ENCODE measurements at regions not wholly inside any gene's neighbourhood (a gene's known extent, or its start where the extent isn't known, plus 50 kb on each side); places are given as distances from the start of the nearest gene placed in this dataset.

DNA sequence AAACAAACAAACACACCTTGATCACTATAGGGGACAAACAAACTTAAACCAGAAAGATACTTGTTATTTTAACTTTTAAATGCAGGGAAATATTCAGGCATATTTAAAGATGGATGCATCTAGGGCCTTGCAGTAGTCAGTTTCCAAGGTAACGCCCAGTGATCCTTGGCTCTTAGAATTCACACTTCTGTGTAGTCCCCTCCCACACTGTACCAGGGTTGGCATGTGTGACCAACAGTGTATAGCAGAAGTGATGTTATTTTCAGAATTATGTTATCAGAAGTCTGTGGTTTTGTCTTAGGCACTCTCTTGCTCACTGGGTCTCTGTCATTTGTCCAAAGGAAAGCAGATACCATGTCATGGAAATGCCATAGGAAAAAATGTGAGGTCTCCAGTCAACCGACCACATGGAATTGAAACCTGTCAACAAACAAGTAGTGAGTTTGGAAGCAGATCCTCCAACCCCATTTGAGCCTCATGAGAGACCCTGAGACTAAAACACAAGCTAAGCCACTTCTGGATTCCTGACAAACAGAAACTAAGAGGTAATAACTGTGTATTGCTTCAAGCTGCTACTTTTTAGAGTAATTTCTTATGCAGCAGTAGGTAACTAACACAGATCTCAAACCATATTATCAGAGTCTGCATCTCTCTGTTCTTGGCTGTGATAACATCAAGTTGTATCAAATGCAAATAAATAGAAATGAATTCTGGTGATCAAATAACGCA is 670.3 kb downstream of the KCTD8 start:
- Histone ChIP-seq H3K9ac (ENCODE audit: insufficient read length) (no peak overlapping the region), H3K9me3 (ENCODE audit: low read depth, low read length) (no peaks in the 10 kb centered on the region), H3K36me3 (ENCODE audit: insufficient read depth, low read length) (no peaks in the 10 kb centered on the region), H3K27ac (no peak overlapping the region), H3K4me3 (no peak overlapping the region)
- no peak for DNase-seq (ENCODE audit: low read depth, low spot score)
- no peak for TF ChIP-seq POLR2AphosphoS5 (IDR thresholded peaks at IDR 0.05; ENCODE audit: borderline replicate concordance, low read depth, low read length)

- no peak for DNase-seq (ENCODE audit: low read depth, low spot score)
- Histone ChIP-seq H3K27ac (no peak overlapping the region), H3K36me3 (ENCODE audit: insufficient read depth, low read length) (no peaks in the 10 kb centered on the region), H3K9ac (ENCODE audit: insufficient read length) (no peak overlapping the region), H3K4me3 (no peak overlapping the region), H3K9me3 (ENCODE audit: low read depth, low read length) (no peaks in the 10 kb centered on the region)
- TF ChIP-seq FOXP2 (optimal IDR thresholded peaks at IDR 0.05; ENCODE audit: control extremely low read depth, extremely low read length, insufficient read depth) (no peak), POLR2AphosphoS5 (IDR thresholded peaks at IDR 0.05; ENCODE audit: borderline replicate concordance, low read depth, low read length) (no peak), EZH2 (IDR thresholded peaks at IDR 0.05) (no peak)
Measured at GRCh38 chr4:43781125-43781524, 667.5 kb downstream of the KCTD8 start.

DNA sequence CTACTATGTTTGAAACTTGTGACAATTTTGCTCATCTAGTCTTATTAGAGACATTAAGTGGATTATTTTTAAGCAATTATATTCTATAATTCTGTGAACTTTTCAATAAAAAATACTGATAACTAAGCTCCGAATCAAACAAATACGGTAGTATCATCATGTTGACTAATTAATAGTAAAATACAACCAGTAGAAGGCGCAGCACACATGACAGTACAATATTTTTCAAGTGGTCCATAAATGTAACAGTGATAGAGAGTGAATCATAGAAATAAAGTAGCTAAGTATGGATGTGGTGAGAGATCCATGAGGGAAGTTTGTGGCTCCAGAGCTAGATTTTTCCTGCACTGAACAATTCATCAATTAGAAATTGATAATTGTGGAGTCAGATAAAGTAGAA is 666.2 kb downstream of the KCTD8 start:
- Histone ChIP-seq H3K9ac (ENCODE audit: insufficient read length) (no peak overlapping the region), H3K9me3 (ENCODE audit: low read depth, low read length) (no peaks in the 10 kb centered on the region), H3K4me3 (no peak overlapping the region), H3K36me3 (ENCODE audit: insufficient read depth, low read length) (no peaks in the 10 kb centered on the region), H3K27ac (no peak overlapping the region)
- no peak for TF ChIP-seq EZH2 (IDR thresholded peaks at IDR 0.05)
- TF ChIP-seq FOXP2 (optimal IDR thresholded peaks at IDR 0.05; ENCODE audit: control extremely low read depth, extremely low read length, insufficient read depth) = no peak
- no peak for TF ChIP-seq POLR2AphosphoS5 (IDR thresholded peaks at IDR 0.05; ENCODE audit: borderline replicate concordance, low read depth, low read length)
- no peak for DNase-seq (ENCODE audit: low read depth, low spot score)

DNA sequence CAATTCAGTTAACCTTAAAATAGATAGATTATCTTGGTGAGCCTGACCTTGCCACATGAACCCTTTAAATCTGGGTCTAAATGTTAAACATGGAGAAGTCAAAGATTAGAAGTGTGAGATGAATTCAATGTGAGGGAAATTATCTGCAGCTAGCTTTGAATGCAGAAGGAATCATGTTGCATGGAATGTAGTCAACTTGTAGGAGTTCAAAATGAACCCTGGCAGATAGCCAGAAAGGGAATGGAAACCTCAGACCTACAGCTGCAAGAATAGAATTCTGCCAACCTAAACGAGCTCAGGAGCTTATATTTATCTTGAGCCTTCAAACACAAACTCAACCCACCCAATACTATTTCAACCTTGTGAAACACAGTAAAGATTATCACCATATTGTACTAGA is 632.5 kb downstream of the KCTD8 start:
- no peak for TF ChIP-seq FOXP2 (optimal IDR thresholded peaks at IDR 0.05; ENCODE audit: control extremely low read depth, extremely low read length, insufficient read depth)
- TF ChIP-seq EZH2 (IDR thresholded peaks at IDR 0.05) = no peak
- TF ChIP-seq POLR2AphosphoS5 (IDR thresholded peaks at IDR 0.05; ENCODE audit: borderline replicate concordance, low read depth, low read length) = no peak
- Histone ChIP-seq H3K27ac (no peak overlapping the region), H3K4me3 (no peak overlapping the region), H3K9ac (ENCODE audit: insufficient read length) (no peak overlapping the region), H3K36me3 (ENCODE audit: insufficient read depth, low read length) (no peaks in the 10 kb centered on the region), H3K9me3 (ENCODE audit: low read depth, low read length) (no peaks in the 10 kb centered on the region)
- DNase-seq (ENCODE audit: low read depth, low spot score) = no peak

- no peak overlapping the region for H3K4me3 ChIP-seq
- H3K36me3 ChIP-seq (ENCODE audit: insufficient read depth, low read length) = no peaks in the 10 kb centered on the region
- H3K27ac ChIP-seq = no peak overlapping the region
- no peak for DNase-seq (ENCODE audit: low read depth, low spot score)
- H3K9ac ChIP-seq (ENCODE audit: insufficient read length) = no peak overlapping the region
- no peak for TF ChIP-seq EZH2 (IDR thresholded peaks at IDR 0.05)
- no peak for TF ChIP-seq POLR2AphosphoS5 (IDR thresholded peaks at IDR 0.05; ENCODE audit: borderline replicate concordance, low read depth, low read length)
- no peak for TF ChIP-seq FOXP2 (optimal IDR thresholded peaks at IDR 0.05; ENCODE audit: control extremely low read depth, extremely low read length, insufficient read depth)
- H3K9me3 ChIP-seq (ENCODE audit: low read depth, low read length) = no peaks in the 10 kb centered on the region
Measured at GRCh38 chr4:43822621-43823020, 626.0 kb downstream of the KCTD8 start.

DNA sequence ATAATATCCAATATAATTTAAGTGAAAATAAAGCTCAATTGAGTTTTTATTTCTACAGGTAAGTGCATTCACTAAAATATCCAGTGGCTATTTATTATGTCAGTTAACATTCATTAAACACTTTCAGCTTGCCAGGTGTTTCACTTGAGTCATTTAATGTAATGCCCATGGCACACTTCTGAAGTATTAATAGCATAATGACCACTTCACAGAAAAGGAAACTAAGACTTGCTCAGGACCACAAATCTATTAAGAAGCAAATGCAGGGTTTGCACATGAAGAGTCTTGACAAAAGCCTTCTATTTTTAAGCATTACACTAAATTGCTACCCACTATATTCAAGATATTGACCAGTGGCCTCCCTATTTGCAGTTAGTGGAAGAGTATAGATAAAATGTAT is 612.7 kb downstream of the KCTD8 start:
- no peaks in the 10 kb centered on the region for H3K9me3 ChIP-seq (ENCODE audit: low read depth, low read length)
- no peak for DNase-seq (ENCODE audit: low read depth, low spot score)
- H3K4me3 ChIP-seq = no peak overlapping the region
- no peak overlapping the region for H3K27ac ChIP-seq
- TF ChIP-seq EZH2 (IDR thresholded peaks at IDR 0.05) = no peak
- no peak for TF ChIP-seq POLR2AphosphoS5 (IDR thresholded peaks at IDR 0.05; ENCODE audit: borderline replicate concordance, low read depth, low read length)
- TF ChIP-seq FOXP2 (optimal IDR thresholded peaks at IDR 0.05; ENCODE audit: control extremely low read depth, extremely low read length, insufficient read depth) = no peak
- H3K36me3 ChIP-seq (ENCODE audit: insufficient read depth, low read length) = no peaks in the 10 kb centered on the region
- no peak overlapping the region for H3K9ac ChIP-seq (ENCODE audit: insufficient read length)

DNA sequence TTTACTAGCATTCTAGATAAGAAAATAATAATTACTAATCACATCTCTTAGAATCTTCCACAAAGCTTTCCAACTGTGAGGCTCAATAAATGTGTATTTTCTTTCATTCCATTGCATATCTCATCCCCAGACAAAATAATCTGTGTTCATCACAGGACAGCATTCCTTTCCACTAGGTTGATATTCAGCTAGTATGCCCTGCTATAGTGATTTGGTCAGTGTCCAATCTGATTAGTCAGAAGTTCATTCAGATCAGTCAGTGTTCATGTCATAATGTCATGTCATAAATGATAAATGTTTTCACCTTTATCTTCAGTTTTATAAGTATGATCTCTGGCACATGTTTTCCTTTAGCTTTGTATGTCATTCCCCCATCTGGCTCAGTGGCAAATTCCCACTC is 611.4 kb downstream of the KCTD8 start:
- Histone ChIP-seq H3K9ac (ENCODE audit: insufficient read length) (no peak overlapping the region), H3K4me3 (no peak overlapping the region), H3K36me3 (ENCODE audit: insufficient read depth, low read length) (no peaks in the 10 kb centered on the region), H3K27ac (no peak overlapping the region), H3K9me3 (ENCODE audit: low read depth, low read length) (no peaks in the 10 kb centered on the region)
- no peak for TF ChIP-seq EZH2 (IDR thresholded peaks at IDR 0.05)
- no peak for TF ChIP-seq FOXP2 (optimal IDR thresholded peaks at IDR 0.05; ENCODE audit: control extremely low read depth, extremely low read length, insufficient read depth)
- no peak for TF ChIP-seq POLR2AphosphoS5 (IDR thresholded peaks at IDR 0.05; ENCODE audit: borderline replicate concordance, low read depth, low read length)
- no peak for DNase-seq (ENCODE audit: low read depth, low spot score)

DNA sequence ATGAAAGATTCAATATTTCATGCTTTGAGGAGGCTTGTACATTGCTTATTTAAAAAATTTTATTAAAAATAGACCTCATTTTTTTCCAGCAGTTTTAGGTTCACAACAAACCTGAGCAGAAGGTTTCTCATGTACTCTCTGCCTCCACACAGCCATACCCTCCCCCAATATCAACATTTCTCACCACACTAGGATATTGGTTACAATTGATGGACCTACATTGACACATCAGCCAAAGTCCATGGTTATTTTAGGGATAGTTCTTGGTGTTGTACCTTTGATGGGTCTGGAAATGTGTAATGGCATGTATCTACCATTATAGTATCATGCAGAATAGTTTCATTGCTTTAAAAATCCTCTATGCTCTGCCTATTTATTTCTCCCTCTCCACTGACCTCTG is 611.0 kb downstream of the KCTD8 start:
- no peaks in the 10 kb centered on the region for H3K9me3 ChIP-seq (ENCODE audit: low read depth, low read length)
- TF ChIP-seq EZH2 (IDR thresholded peaks at IDR 0.05) (no peak), FOXP2 (optimal IDR thresholded peaks at IDR 0.05; ENCODE audit: control extremely low read depth, extremely low read length, insufficient read depth) (no peak), POLR2AphosphoS5 (IDR thresholded peaks at IDR 0.05; ENCODE audit: borderline replicate concordance, low read depth, low read length) (no peak)
- DNase-seq (ENCODE audit: low read depth, low spot score) = no peak
- H3K9ac ChIP-seq (ENCODE audit: insufficient read length) = no peak overlapping the region
- H3K4me3 ChIP-seq = no peak overlapping the region
- no peak overlapping the region for H3K27ac ChIP-seq
- no peaks in the 10 kb centered on the region for H3K36me3 ChIP-seq (ENCODE audit: insufficient read depth, low read length)

DNA sequence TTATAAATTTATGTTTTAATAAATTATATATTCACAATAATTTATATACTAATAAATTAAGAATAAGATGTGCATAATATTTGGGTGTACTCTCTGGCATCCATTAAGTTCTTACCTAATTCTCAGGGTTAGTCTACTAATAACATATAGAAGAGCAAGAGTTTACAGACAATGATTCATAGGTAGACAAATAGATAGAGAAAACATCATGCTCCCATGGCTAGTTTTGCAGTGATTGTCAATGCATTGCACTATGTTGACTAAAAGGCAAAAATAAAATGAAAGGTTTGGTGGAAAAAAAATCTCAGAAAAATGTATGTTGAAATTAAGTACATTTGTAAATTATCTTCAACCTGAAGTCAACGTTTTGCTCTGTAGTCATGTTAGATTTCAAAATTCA is 606.0 kb downstream of the KCTD8 start:
- H3K9ac ChIP-seq (ENCODE audit: insufficient read length) = no peak overlapping the region
- H3K9me3 ChIP-seq (ENCODE audit: low read depth, low read length) = no peaks in the 10 kb centered on the region
- H3K4me3 ChIP-seq = no peak overlapping the region
- H3K36me3 ChIP-seq (ENCODE audit: insufficient read depth, low read length) = no peaks in the 10 kb centered on the region
- no peak for DNase-seq (ENCODE audit: low read depth, low spot score)
- H3K27ac ChIP-seq = peak overlapping the region; percentile 91
- TF ChIP-seq EZH2 (IDR thresholded peaks at IDR 0.05) (no peak), POLR2AphosphoS5 (IDR thresholded peaks at IDR 0.05; ENCODE audit: borderline replicate concordance, low read depth, low read length) (no peak), FOXP2 (optimal IDR thresholded peaks at IDR 0.05; ENCODE audit: control extremely low read depth, extremely low read length, insufficient read depth) (no peak)

Measured in SK-N-MC (cell line).